ENCODE measurements at regions not wholly inside any gene's neighbourhood (a gene's known extent, or its start where the extent isn't known, plus 50 kb on each side); places are given as distances from the start of the nearest gene placed in this dataset.

- TF ChIP-seq POLR2A (IDR thresholded peaks at IDR 0.05; ENCODE audit: low read depth, low read length) (no peak), TAF1 (IDR thresholded peaks at IDR 0.05; ENCODE audit: borderline replicate concordance, low read depth, low read length) (no peak)
These were observed 357.5 kb upstream of the RUNX1 start for GRCh38 chr21:35406635-35407034.

Data from GM12892 (cell line).